OCI-LY3 (cell line): ENCODE measurements at regions not wholly inside any gene's neighbourhood (a gene's known extent, or its start where the extent isn't known, plus 50 kb on each side); places are given as distances from the start of the nearest gene placed in this dataset.

Experiments used
- H2AFZ ChIP-seq: fragments of 200-600, 300-600 bp; shearing (Covaris generic); 2 replicates; pipeline ENCODE4 v1.6.0; 2014; ENCODE audit warnings: antibody characterized with exemption, low read depth, low read length
- H3K27ac ChIP-seq: fragments of 200-600, 300-600 bp; sonication (generic); 2 replicates; pipeline ENCODE4 v1.5.1; 2014; ENCODE audit warnings: mild to moderate bottlenecking, low read length, moderate library complexity, mixed read lengths
- H3K27me3 ChIP-seq: fragments of 200-600, 300-600 bp; sonication (generic); 2 replicates; pipeline ENCODE4 v1.6.1; 2014; ENCODE audit warnings: low read depth, low read length, mixed read lengths
- H3K36me3 ChIP-seq: fragments of 200-600, 300-600 bp; sonication (generic); replicated peaks from 2 replicates; pipeline ENCODE3; 2014; ENCODE audit warnings: low read depth, low read length, mixed read lengths
- H3K4me1 ChIP-seq: fragments of 300-600, 200-600 bp; sonication (generic); 2 replicates; pipeline ENCODE4 v1.6.1; 2014; ENCODE audit warnings: low read length, mixed read lengths
- H3K4me2 ChIP-seq: fragments of 200-600, 300-600 bp; sonication (generic); 2 replicates; pipeline ENCODE4 v1.6.1; 2014; ENCODE audit warnings: low read length, mixed read lengths
- H3K4me3 ChIP-seq: fragments of 300-600, 200-600 bp; sonication (generic); 2 replicates; pipeline ENCODE4 v1.5.1; 2014; ENCODE audit warnings: antibody characterized with exemption, mild to moderate bottlenecking, low read length, moderate library complexity
- H3K79me2 ChIP-seq: fragments of 300-600, 200-600 bp; shearing (Covaris generic); 2 replicates; pipeline ENCODE4 v1.6.1; 2014; ENCODE audit warnings: mild to moderate bottlenecking, low read length, mixed read lengths
- H3K9ac ChIP-seq: fragments of 300-600, 200-600 bp; shearing (Covaris generic); 2 replicates; pipeline ENCODE4 v1.6.0; 2014; ENCODE audit warnings: mild to moderate bottlenecking, low read length, moderate library complexity
- H3K9me3 ChIP-seq: fragments of 200-600, 300-600 bp; shearing (Covaris generic); 2 replicates; pipeline ENCODE4 v1.6.1; 2014; ENCODE audit warnings: low read length, mixed read lengths; ENCODE audit not compliant: insufficient read depth
- H4K20me1 ChIP-seq: fragments of 200-600, 300-600 bp; sonication (generic); 2 replicates; pipeline ENCODE4 v1.6.1; 2016; ENCODE audit warnings: low read length, mixed read lengths; ENCODE audit not compliant: insufficient read depth
- CTCF ChIP-seq: fragments of 200-600, 300-600 bp; sonication (generic); IDR thresholded peaks from 2 replicates; pipeline ENCODE4 v1.5.1; 2014; ENCODE audit warnings: antibody characterized with exemption, low read length, low read depth
- EZH2phosphoT487 ChIP-seq: fragments of 200-600 bp; shearing (Covaris generic); IDR thresholded peaks from 2 replicates; pipeline ENCODE4 v1.6.1; 2018; ENCODE audit warnings: antibody characterized with exemption, mixed run types, low read depth

- TF ChIP-seq CTCF (no peak), EZH2phosphoT487 (no peak)
- peaks cover 10% of the 10 kb centered on the region; the same call in 1 of the 2 replicates for H3K9me3 ChIP-seq
- no peaks in the 10 kb centered on the region for H3K79me2 ChIP-seq
- H4K20me1 ChIP-seq = no peaks in the 10 kb centered on the region
- no peak overlapping the region for H3K9ac ChIP-seq
- H3K4me2 ChIP-seq = no peak overlapping the region
- H3K4me1 ChIP-seq = no peaks in the 10 kb centered on the region
- no peak overlapping the region for H3K27ac ChIP-seq
- H2AFZ ChIP-seq = no peak overlapping the region
- H3K27me3 ChIP-seq = no peaks in the 10 kb centered on the region
- no peak overlapping the region for H3K4me3 ChIP-seq
- H3K36me3 ChIP-seq = no peaks in the 10 kb centered on the region
These were observed 325.7 kb downstream of the SHANK2 start for GRCh38 chr11:70926543-70927201.

- Histone ChIP-seq H3K9me3 (no peaks in the 10 kb centered on the region), H3K27me3 (no peaks in the 10 kb centered on the region), H3K36me3 (no peaks in the 10 kb centered on the region), H4K20me1 (no peaks in the 10 kb centered on the region), H3K4me1 (no peaks in the 10 kb centered on the region), H3K4me2 (no peak overlapping the region), H2AFZ (no peak overlapping the region), H3K4me3 (no peak overlapping the region), H3K9ac (no peak overlapping the region), H3K27ac (no peak overlapping the region), H3K79me2 (no peaks in the 10 kb centered on the region)
- TF ChIP-seq CTCF (no peak), EZH2phosphoT487 (no peak)
These were observed 323.4 kb downstream of the SHANK2 start for GRCh38 chr11:70928854-70929598.

- no peak overlapping the region for H2AFZ ChIP-seq
- H3K9ac ChIP-seq = no peak overlapping the region
- H3K4me1 ChIP-seq = no peaks in the 10 kb centered on the region
- TF ChIP-seq EZH2phosphoT487 (no peak), CTCF (no peak)
- H3K9me3 ChIP-seq = no peaks in the 10 kb centered on the region
- no peak overlapping the region for H3K27ac ChIP-seq
- H3K4me3 ChIP-seq = no peak overlapping the region
- H3K36me3 ChIP-seq = no peaks in the 10 kb centered on the region
- H3K4me2 ChIP-seq = no peak overlapping the region
- H4K20me1 ChIP-seq = no peaks in the 10 kb centered on the region
- H3K27me3 ChIP-seq = no peaks in the 10 kb centered on the region
- H3K79me2 ChIP-seq = no peaks in the 10 kb centered on the region
These were observed 322.2 kb downstream of the SHANK2 start for GRCh38 chr11:70930215-70930614.

- Histone ChIP-seq H3K9me3 (no peaks in the 10 kb centered on the region), H3K9ac (no peak overlapping the region)
These were observed 320.9 kb downstream of the SHANK2 start for GRCh38 chr11:70931430-70931829.

More at GRCh38 chr11:70931430-70931829, 320.9 kb downstream of the SHANK2 start:
- H3K36me3 ChIP-seq = no peaks in the 10 kb centered on the region
- H3K27ac ChIP-seq = no peak overlapping the region
- H3K4me2 ChIP-seq = no peak overlapping the region
- no peaks in the 10 kb centered on the region for H3K27me3 ChIP-seq
- H3K4me3 ChIP-seq = no peak overlapping the region
- no peak overlapping the region for H2AFZ ChIP-seq
- H3K4me1 ChIP-seq = no peaks in the 10 kb centered on the region
- no peaks in the 10 kb centered on the region for H4K20me1 ChIP-seq
- H3K79me2 ChIP-seq = no peaks in the 10 kb centered on the region
- TF ChIP-seq EZH2phosphoT487 (no peak), CTCF (no peak)
